Motor neuron (in vitro differentiated cells): ENCODE measurements at regions not wholly inside any gene's neighbourhood (a gene's known extent, or its start where the extent isn't known, plus 50 kb on each side); places are given as distances from the start of the nearest gene placed in this dataset.

ENCODE experiments used
- ATAC-seq, 8 experiments: fragments of 200-7000 bp; cut with Tn5 transposase; replicated peaks in 6 of 8; 2 replicates each; pipeline ENCODE4 v1.8.0; 2021; ENCODE audit warnings: mild to moderate bottlenecking in 8 of 8, moderate library complexity in 8 of 8
- H3K27ac ChIP-seq, 2 donors: fragments of 250-450 bp; sonication (Bioruptor Pico); 2 replicates each; pipeline ENCODE4 v1.9.0; 2021; ENCODE audit warnings: antibody characterized with exemption in 2 of 2, mild to moderate bottlenecking in 2 of 2, moderate library complexity in 1 of 2
- H3K4me1 ChIP-seq, 2 donors: fragments of 250-450 bp; sonication (Bioruptor Pico); replicated peaks in 1 of 2; 2 replicates each; pipeline ENCODE4 v1.6.1; 2021; ENCODE audit warnings: antibody characterized with exemption in 2 of 2, mild to moderate bottlenecking in 2 of 2, moderate library complexity in 1 of 2
- H3K4me3 ChIP-seq, 5 donors: fragments of 250-450 bp; sonication (Bioruptor Pico); 2 replicates each; pipeline ENCODE4 v1.9.0; 2021; ENCODE audit warnings: antibody characterized with exemption in 5 of 5, mild to moderate bottlenecking in 5 of 5, moderate library complexity in 4 of 5
- WGBS, 10 experiments: fragments of 450-650 bp; shearing (Covaris generic); methylation state at CpG; one replicate each; pipeline ENCODE4 v1.0.0; 2022; 5-methylcytosine and 5-hydroxymethylcytosine counted together
- in situ Hi-C, 9 experiments: fragments of 400-800 bp; cut with MboI; loops; one replicate each; pipeline ENCODE4 v1.15.0; 2021; ENCODE audit warnings: low sequenced_read_pairs in 9 of 9, low pct_unique_long_range_greater_than_20kb in 2 of 9; ENCODE audit not compliant: unreplicated experiment in 9 of 9

DNA sequence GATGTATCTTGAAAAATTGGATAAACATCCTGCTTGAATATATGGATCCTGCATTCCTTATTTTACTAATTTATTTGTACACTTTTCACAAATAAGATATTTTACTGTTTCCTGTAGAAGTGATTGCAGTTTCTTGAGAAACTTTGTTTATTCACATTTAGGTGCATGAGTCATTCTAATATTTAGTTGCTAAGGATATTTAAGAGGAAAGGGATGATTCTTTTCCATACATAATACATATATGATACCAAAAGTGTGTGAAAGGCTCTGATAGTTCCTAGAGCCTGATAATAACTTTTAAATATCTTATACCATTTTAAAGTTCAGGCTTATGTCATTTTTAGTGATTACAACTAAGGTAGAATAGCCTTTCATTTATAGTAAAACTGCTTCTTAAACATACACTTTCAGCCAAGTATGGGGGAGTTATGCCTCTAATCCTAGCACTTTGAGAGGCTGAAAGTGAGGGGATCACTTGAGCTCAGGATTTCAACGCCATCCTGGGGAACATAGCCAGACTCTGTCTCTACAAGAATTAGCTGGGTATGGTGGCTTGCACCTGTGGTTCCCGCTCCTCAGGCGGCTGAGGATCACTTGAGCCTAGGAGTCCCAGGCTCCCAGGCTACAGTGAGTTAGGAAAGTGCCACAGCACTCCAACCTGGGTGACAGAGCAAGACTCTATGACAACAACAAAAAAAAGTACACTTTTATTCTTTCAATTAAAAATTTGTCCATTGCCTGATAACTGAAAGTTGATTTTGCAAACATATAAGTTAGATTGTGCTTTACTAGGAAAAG, 262.6 kb upstream of the LRIG3 start:
- H3K4me1 ChIP-seq = peaks cover 0 to 14% of the 10 kb centered on the region in 2 donors
- H3K27ac ChIP-seq = no peak overlapping the region
- H3K4me3 ChIP-seq = no peak overlapping the region
- in situ Hi-C loops = no loop called here
- ATAC-seq = peak in 2 of 8 experiments; percentile 46 to 61
- WGBS, 10 experiments = 40 to 100% (median 50%) methylated on average over 1 to 3 of the region's 3 CpGs; no CpG with 5 or more reads in 5 of the 10 experiments

GRCh38 chr12:59182191-59182590, 261.9 kb upstream of the LRIG3 start:
- Histone ChIP-seq H3K4me1 (peaks cover 0 to 11% of the 10 kb centered on the region in 2 donors), H3K27ac (no peak overlapping the region), H3K4me3 (no peak overlapping the region)
- in situ Hi-C loops = no loop called here
- peak in 7 of 8 experiments; percentile 34 to 78 (median 54) for ATAC-seq
- WGBS, 10 experiments = 42 to 93% (median 83%) methylated on average over 2 to 4 of the region's 4 CpGs; no CpG with 5 or more reads in 1 of the 10 experiments

DNA sequence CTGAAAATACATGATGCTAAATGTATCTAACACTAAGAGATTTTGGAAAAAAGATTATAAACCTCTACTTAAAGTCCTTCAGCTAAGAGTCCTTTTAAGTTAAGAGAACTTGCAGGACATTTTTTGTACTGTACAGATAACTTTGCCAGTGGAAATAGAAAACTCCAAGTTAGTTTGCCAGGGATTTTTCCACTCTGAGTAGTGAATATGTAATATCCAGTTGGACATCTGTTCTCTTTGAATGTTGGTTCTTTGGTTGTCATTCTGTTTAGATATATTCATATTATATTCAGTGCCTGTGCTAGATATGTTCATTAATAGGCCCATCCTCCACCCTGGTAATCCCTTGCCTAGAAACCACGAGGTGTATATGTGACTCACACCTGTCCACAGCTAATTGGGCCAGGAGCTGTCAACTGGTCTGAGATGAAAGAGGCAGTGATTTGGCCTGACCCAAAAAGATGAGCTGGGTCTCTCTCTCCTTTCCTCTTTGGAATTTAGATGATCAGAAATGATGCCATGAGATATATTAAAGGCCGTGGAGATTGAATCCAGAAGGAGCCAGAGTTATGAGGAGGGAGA, 261.0 kb upstream of the LRIG3 start:
- no peak overlapping the region for H3K27ac ChIP-seq
- in situ Hi-C loops = no loop called here
- 25 to 100% (median 64%) methylated on average over 1 to 2 of the region's 2 CpGs; no CpG with 5 or more reads in 1 of the 10 experiments for WGBS, 10 experiments
- ATAC-seq = peak in 1 of 8 experiments; percentile 44
- H3K4me1 ChIP-seq = peaks cover 0 to 2% of the 10 kb centered on the region in 2 donors
- no peak overlapping the region for H3K4me3 ChIP-seq

GRCh38 chr12:59179231-59179630, 258.9 kb upstream of the LRIG3 start:
- Histone ChIP-seq H3K4me3 (no peak overlapping the region), H3K27ac (no peak overlapping the region), H3K4me1 (no peaks in the 10 kb centered on the region)
- in situ Hi-C loops = no loop called here
- ATAC-seq = no peak
- 29 to 100% (median 75%) methylated on average over 1 of the region's 1 CpG; no CpG with 5 or more reads in 1 of the 10 experiments for WGBS, 10 experiments

GRCh38 chr12:59173695-59174094, 253.4 kb upstream of the LRIG3 start:
- Histone ChIP-seq H3K27ac (no peak overlapping the region), H3K4me3 (no peak overlapping the region), H3K4me1 (peaks cover 0 to 9% of the 10 kb centered on the region in 2 donors)
- in situ Hi-C loops = loop anchor here in 2 of 9 experiments (25.0 kb wide), 2 partner anchors 189 to 636 kb away; no protein-coding TSS in a partner anchor
- ATAC-seq = no peak
- 37 to 100% (median 95%) methylated on average over 1 to 4 of the region's 4 CpGs for WGBS, 10 experiments

- Histone ChIP-seq H3K27ac (peak overlapping the region in 1 of 2 donors; percentile 16), H3K4me1 (peaks cover 9 to 42% of the 10 kb centered on the region in 2 donors), H3K4me3 (no peak overlapping the region)
- ATAC-seq = peak in 6 of 8 experiments; percentile 67 to 92 (median 82)
- 0 to 74% (median 0%) methylated on average over 1 to 2 of the region's 2 CpGs; no CpG with 5 or more reads in 1 of the 10 experiments for WGBS, 10 experiments
- in situ Hi-C loops = loop anchor here in 2 of 9 experiments (25.0 kb wide), 2 partner anchors 194 to 631 kb away; no protein-coding TSS in a partner anchor
These were observed 248.3 kb upstream of the LRIG3 start for GRCh38 chr12:59168647-59169046.

DNA sequence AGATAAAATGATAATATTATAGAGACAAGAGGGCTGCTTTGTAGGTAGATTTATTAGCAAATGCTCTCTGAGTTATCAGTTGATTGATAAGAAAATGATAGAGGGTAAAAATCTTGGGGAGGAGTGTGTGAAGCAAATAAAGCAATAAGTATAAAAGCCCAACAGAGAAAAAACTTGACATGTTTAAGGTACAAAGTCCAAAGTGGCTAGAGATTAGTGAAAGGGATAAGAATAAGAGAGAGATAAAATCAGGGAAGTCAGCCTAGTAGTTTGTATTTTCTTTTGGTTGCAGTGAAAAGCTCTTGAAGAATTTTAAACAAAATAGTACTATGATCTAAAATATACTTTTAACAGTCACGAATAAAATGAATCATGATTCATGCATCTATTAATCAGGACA, 246.2 kb upstream of the LRIG3 start:
- Histone ChIP-seq H3K4me1 (peaks cover 9 to 42% of the 10 kb centered on the region in 2 donors), H3K4me3 (no peak overlapping the region), H3K27ac (no peak overlapping the region)
- no peak for ATAC-seq
- 0 to 82% (median 43%) methylated on average over 1 of the region's 1 CpG; no CpG with 5 or more reads in 1 of the 10 experiments for WGBS, 10 experiments
- in situ Hi-C loops = loop anchor here in 2 of 9 experiments (25.0 kb wide), 2 partner anchors 196 to 629 kb away; no protein-coding TSS in a partner anchor

DNA sequence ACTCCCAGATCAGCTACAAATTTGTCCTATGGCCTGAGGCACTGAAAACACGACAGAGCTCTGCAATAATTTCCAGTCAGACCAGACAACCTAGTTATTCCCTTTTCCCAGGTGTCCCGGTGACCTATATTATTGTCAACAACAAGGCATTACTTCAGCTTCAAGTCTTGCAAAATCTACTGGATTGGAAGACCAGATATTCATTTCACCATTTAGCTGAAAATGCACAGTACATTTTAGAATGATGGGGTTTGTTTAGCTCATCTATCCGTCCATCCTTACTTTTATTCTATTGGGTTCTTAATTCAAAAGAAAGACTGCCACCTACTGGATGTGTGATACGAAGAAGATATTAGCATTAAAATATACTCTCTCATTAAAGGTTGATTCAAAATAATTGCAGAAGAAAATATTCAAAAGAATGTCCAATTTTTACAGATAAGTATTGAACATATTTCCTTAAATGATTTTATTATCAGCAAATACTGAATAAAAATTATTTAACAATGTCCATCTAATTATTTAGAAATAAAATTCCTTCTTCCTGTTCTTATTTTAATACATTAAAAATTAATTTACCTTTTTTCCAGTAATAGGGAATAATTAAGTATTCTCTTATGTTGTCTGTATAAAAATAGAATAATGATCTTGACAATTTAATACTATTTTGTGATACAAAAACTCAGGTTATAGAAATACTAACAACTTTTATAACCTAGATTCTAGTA, 244.9 kb upstream of the LRIG3 start:
- peaks cover 9 to 42% of the 10 kb centered on the region in 2 donors for H3K4me1 ChIP-seq
- H3K27ac ChIP-seq = no peak overlapping the region
- 17 to 77% (median 54%) methylated on average over 2 to 4 of the region's 4 CpGs for WGBS, 10 experiments
- in situ Hi-C loops = loop anchor here in 2 of 9 experiments (25.0 kb wide), 2 partner anchors 197 to 628 kb away; no protein-coding TSS in a partner anchor
- ATAC-seq = peak in 2 of 8 experiments; percentile 47 to 55
- H3K4me3 ChIP-seq = no peak overlapping the region

GRCh38 chr12:59164226-59164625, 243.9 kb upstream of the LRIG3 start:
- no peak overlapping the region for H3K4me3 ChIP-seq
- H3K27ac ChIP-seq = no peak overlapping the region
- in situ Hi-C loops = loop anchor here in 2 of 9 experiments (25.0 kb wide), 2 partner anchors 198 to 627 kb away; no protein-coding TSS in a partner anchor
- H3K4me1 ChIP-seq = peaks cover 9 to 38% of the 10 kb centered on the region in 2 donors
- ATAC-seq = no peak

DNA sequence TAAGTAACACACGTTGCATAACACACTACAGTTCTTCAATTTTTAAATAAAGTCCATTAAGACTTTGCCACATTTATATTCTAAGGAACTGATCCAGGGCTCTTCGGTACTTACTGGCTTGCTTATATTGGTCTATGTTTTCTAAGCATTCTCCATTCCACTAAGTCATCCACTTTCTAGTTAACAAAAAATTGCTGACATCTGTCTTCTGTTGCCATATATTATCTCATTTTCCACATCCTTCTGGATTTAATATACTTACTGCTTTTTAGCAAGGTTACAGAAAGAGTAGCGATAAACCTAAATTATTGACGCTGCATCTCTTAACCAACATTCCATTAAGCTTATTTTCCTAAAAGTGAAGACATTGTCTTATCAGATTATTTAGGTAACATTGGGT, 238.4 kb upstream of the LRIG3 start:
- Histone ChIP-seq H3K27ac (no peak overlapping the region), H3K4me1 (no peaks in the 10 kb centered on the region), H3K4me3 (no peak overlapping the region)
- 43 to 100% (median 92%) methylated on average over 2 to 4 of the region's 4 CpGs; no CpG with 5 or more reads in 1 of the 10 experiments for WGBS, 10 experiments
- in situ Hi-C loops = loop anchor here in 2 of 9 experiments (25.0 kb wide), 2 partner anchors 204 to 621 kb away; no protein-coding TSS in a partner anchor
- ATAC-seq = no peak

DNA sequence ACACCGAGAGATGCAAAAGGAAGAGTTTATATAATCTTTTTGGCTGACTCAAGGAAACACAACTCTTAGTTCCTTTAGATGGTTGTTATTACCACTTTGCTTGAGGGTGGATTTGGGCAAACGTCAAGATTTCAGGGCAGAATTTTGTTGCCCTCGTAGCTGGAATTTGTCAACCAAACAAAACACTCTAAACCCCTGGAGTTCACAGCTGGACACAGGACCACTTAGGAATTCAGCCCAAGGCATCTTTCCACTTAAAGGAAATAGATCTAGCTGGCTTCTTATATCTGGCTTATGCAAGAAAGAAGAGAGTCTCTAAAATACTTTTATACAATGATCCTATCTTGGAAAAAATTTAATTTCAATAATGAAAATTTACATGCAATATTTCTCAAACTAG, 237.8 kb upstream of the LRIG3 start:
- Histone ChIP-seq H3K4me3 (no peak overlapping the region), H3K4me1 (no peaks in the 10 kb centered on the region), H3K27ac (no peak overlapping the region)
- no peak for ATAC-seq
- in situ Hi-C loops = loop anchor here in 2 of 9 experiments (25.0 kb wide), 2 partner anchors 204 to 621 kb away; no protein-coding TSS in a partner anchor
- 20 to 100% (median 75%) methylated on average over 1 to 3 of the region's 3 CpGs for WGBS, 10 experiments

GRCh38 chr12:59155448-59155847, 235.1 kb upstream of the LRIG3 start:
- no peak overlapping the region for H3K4me3 ChIP-seq
- H3K4me1 ChIP-seq = no peaks in the 10 kb centered on the region
- H3K27ac ChIP-seq = no peak overlapping the region
- in situ Hi-C loops = loop anchor here in 2 of 9 experiments (25.0 kb wide), 2 partner anchors 207 to 618 kb away; no protein-coding TSS in a partner anchor
- no peak for ATAC-seq
